ENCODE measurements at regions not wholly inside any gene's neighbourhood (a gene's known extent, or its start where the extent isn't known, plus 50 kb on each side); places are given as distances from the start of the nearest gene placed in this dataset.

- no peaks in the 10 kb centered on the region for H3K9me3 ChIP-seq (ENCODE audit: control extremely low read depth in 1 of 3, control insufficient read depth in 2 of 3, insufficient read depth in 1 of 3, low read length in 2 of 3)
- CTCF ChIA-PET, result no interaction called here
- H4K20me1 ChIP-seq (ENCODE audit: control insufficient read depth, insufficient read depth, low read length, poor library complexity, severe bottlenecking), result no peaks in the 10 kb centered on the region
- no peak for TF ChIP-seq EZH2 (IDR thresholded peaks at IDR 0.05; ENCODE audit: borderline replicate concordance, insufficient read depth, low read depth, low read length, poor library complexity, severe bottlenecking)
- TF ChIP-seq CTCF (IDR thresholded peaks at IDR 0.05), result no peak
- peaks cover 44% of the 10 kb centered on the region for H3K27me3 Mint-ChIP-seq
- H3K27ac Mint-ChIP-seq, result no peak overlapping the region
- POLR2A ChIA-PET, result no interaction called here
- H3K79me2 ChIP-seq (ENCODE audit: control insufficient read depth, insufficient read depth, low read length), result no peaks in the 10 kb centered on the region
- H3K36me3 ChIP-seq (replicated peaks in 1 of 2; ENCODE audit: control extremely low read depth in 1 of 2, control insufficient read depth in 1 of 2, extremely low read depth in 1 of 2, insufficient read depth in 2 of 2, low read length in 1 of 2), result no peaks in the 10 kb centered on the region
- H3K4me1 ChIP-seq (ENCODE audit: control insufficient read depth in 2 of 2, insufficient read depth in 2 of 2, low read length in 2 of 2), result peaks cover 9 to 10% of the 10 kb centered on the region in 2 donors
- H3K9ac ChIP-seq (ENCODE audit: low read length), result no peak overlapping the region
- 49% methylated on average over 2 of the region's 6 CpGs for WGBS (ENCODE audit: insufficient coverage)
- no peaks in the 10 kb centered on the region for H3K9me3 Mint-ChIP-seq (ENCODE audit: insufficient read depth)
- H3K4me2 ChIP-seq (replicated peaks; ENCODE audit: low read depth, low read length, poor library complexity, severe bottlenecking), result peak overlapping the region; percentile 25
- intact Hi-C loops (cut with micrococcal nuclease), result no loop called here
- no peak overlapping the region for H3K4me3 ChIP-seq (ENCODE audit: control extremely low read depth in 1 of 5, extremely low read depth in 1 of 5, insufficient read depth in 1 of 5, low read depth in 2 of 5, low read length in 4 of 5)
- peak; percentile 39 for DNase-seq
- H3K4me3 Mint-ChIP-seq, result no peak overlapping the region
- no peak overlapping the region for H2AFZ ChIP-seq (ENCODE audit: insufficient read depth, low read depth, low read length, poor library complexity, severe bottlenecking)
- H3K4me1 Mint-ChIP-seq, result peaks cover 10% of the 10 kb centered on the region
- H3K27me3 ChIP-seq (replicated peaks in 1 of 4; ENCODE audit: control extremely low read depth in 1 of 4, control insufficient read depth in 3 of 4, insufficient read depth in 4 of 4, low read length in 3 of 4), result peaks cover 0 to 42% (median 12%) of the 10 kb centered on the region in 4 experiments
- peak; percentile 36 for ATAC-seq (ENCODE audit: low read depth)
- H3K27ac ChIP-seq (ENCODE audit: low read length in 2 of 2), result no peak overlapping the region
These were observed 87.4 kb upstream of the ZMIZ1 start for GRCh38 chr10:78981257-78981969.

- peaks cover 9 to 10% of the 10 kb centered on the region in 2 donors for H3K4me1 ChIP-seq (ENCODE audit: control insufficient read depth in 2 of 2, insufficient read depth in 2 of 2, low read length in 2 of 2)
- Mint-ChIP-seq H3K9me3 (ENCODE audit: insufficient read depth) (no peaks in the 10 kb centered on the region), H3K4me3 (no peak overlapping the region), H3K27me3 (peaks cover 42% of the 10 kb centered on the region), H3K4me1 (peaks cover 10% of the 10 kb centered on the region), H3K27ac (no peak overlapping the region)
- CTCF ChIA-PET, result no interaction called here
- no peak overlapping the region for H3K9ac ChIP-seq (ENCODE audit: low read length)
- no peak overlapping the region for H3K4me2 ChIP-seq (replicated peaks; ENCODE audit: low read depth, low read length, poor library complexity, severe bottlenecking)
- POLR2A ChIA-PET, result no interaction called here
- no peak overlapping the region for H3K27ac ChIP-seq (ENCODE audit: low read length in 2 of 2)
- H3K9me3 ChIP-seq (ENCODE audit: control extremely low read depth in 1 of 3, control insufficient read depth in 2 of 3, insufficient read depth in 1 of 3, low read length in 2 of 3), result no peaks in the 10 kb centered on the region
- H3K4me3 ChIP-seq (ENCODE audit: control extremely low read depth in 1 of 5, extremely low read depth in 1 of 5, insufficient read depth in 1 of 5, low read depth in 2 of 5, low read length in 4 of 5), result no peak overlapping the region
- no peaks in the 10 kb centered on the region for H3K79me2 ChIP-seq (ENCODE audit: control insufficient read depth, insufficient read depth, low read length)
- ATAC-seq (ENCODE audit: low read depth) (no peak), DNase-seq (no peak)
- H4K20me1 ChIP-seq (ENCODE audit: control insufficient read depth, insufficient read depth, low read length, poor library complexity, severe bottlenecking), result no peaks in the 10 kb centered on the region
- intact Hi-C loops (cut with micrococcal nuclease), result no loop called here
- TF ChIP-seq EZH2 (IDR thresholded peaks at IDR 0.05; ENCODE audit: borderline replicate concordance, insufficient read depth, low read depth, low read length, poor library complexity, severe bottlenecking) (no peak), CTCF (IDR thresholded peaks at IDR 0.05) (no peak)
- H3K36me3 ChIP-seq (replicated peaks in 1 of 2; ENCODE audit: control extremely low read depth in 1 of 2, control insufficient read depth in 1 of 2, extremely low read depth in 1 of 2, insufficient read depth in 2 of 2, low read length in 1 of 2), result no peaks in the 10 kb centered on the region
- H2AFZ ChIP-seq (ENCODE audit: insufficient read depth, low read depth, low read length, poor library complexity, severe bottlenecking), result no peak overlapping the region
- 100% methylated on average over 4 of the region's 4 CpGs for WGBS (ENCODE audit: insufficient coverage)
- peaks cover 0 to 48% (median 14%) of the 10 kb centered on the region in 4 experiments for H3K27me3 ChIP-seq (replicated peaks in 1 of 4; ENCODE audit: control extremely low read depth in 1 of 4, control insufficient read depth in 3 of 4, insufficient read depth in 4 of 4, low read length in 3 of 4)
These were observed 86.8 kb upstream of the ZMIZ1 start for GRCh38 chr10:78981970-78982281.
